NCI-H226 (cell line): ENCODE measurements at regions not wholly inside any gene's neighbourhood (a gene's known extent, or its start where the extent isn't known, plus 50 kb on each side); places are given as distances from the start of the nearest gene placed in this dataset.
A peak's percentile ranks its signal among the peaks of the same experiment; 100 is the strongest.

Source experiments
- DNase-seq: peaks from one replicate; pipeline ENCODE4 v3.0.0-alpha.2; 2015

GRCh38 chr15:35872577-35872976, 326.6 kb upstream of the DPH6 start:
- no peak for DNase-seq

- peak; percentile 61 for DNase-seq
Measured at GRCh38 chr15:35874260-35874905, 328.4 kb upstream of the DPH6 start.

GRCh38 chr15:35876762-35877161, 330.8 kb upstream of the DPH6 start:
- DNase-seq = no peak

- DNase-seq = no peak
Measured at GRCh38 chr15:35880896-35881295, 334.9 kb upstream of the DPH6 start.

GRCh38 chr15:35885870-35886269, 339.9 kb upstream of the DPH6 start:
- peak; percentile 47 for DNase-seq

GRCh38 chr15:35886765-35887164, 340.8 kb upstream of the DPH6 start:
- no peak for DNase-seq

GRCh38 chr15:35888815-35889214, 342.9 kb upstream of the DPH6 start:
- no peak for DNase-seq

GRCh38 chr15:35907511-35907910, 361.5 kb upstream of the DPH6 start:
- DNase-seq = no peak

- no peak for DNase-seq
Measured at GRCh38 chr15:35909414-35909813, 363.4 kb upstream of the DPH6 start.

GRCh38 chr15:35910227-35910626, 364.3 kb upstream of the DPH6 start:
- no peak for DNase-seq

- no peak for DNase-seq
Measured at GRCh38 chr15:35911052-35911777, 365.2 kb upstream of the DPH6 start.

- no peak for DNase-seq
Measured at GRCh38 chr15:35912196-35912595, 366.2 kb upstream of the DPH6 start.

GRCh38 chr15:35914573-35914972, 368.6 kb upstream of the DPH6 start:
- no peak for DNase-seq

GRCh38 chr15:35921046-35921445, 375.1 kb upstream of the DPH6 start:
- DNase-seq = no peak

- peak; percentile 15 for DNase-seq
Measured at GRCh38 chr15:35925275-35926006, 379.5 kb upstream of the DPH6 start.

- peak; percentile 27 for DNase-seq
Measured at GRCh38 chr15:35926007-35926380, 380.0 kb upstream of the DPH6 start.

- no peak for DNase-seq
Measured at GRCh38 chr15:35928847-35929246, 382.9 kb upstream of the DPH6 start.

- no peak for DNase-seq
Measured at GRCh38 chr15:35929740-35930444, 383.9 kb upstream of the DPH6 start.

GRCh38 chr15:35931799-35932341, 385.9 kb upstream of the DPH6 start:
- DNase-seq = no peak

GRCh38 chr15:35932531-35932930, 386.6 kb upstream of the DPH6 start:
- DNase-seq = no peak

GRCh38 chr15:35933531-35933930, 387.6 kb upstream of the DPH6 start:
- DNase-seq = no peak

- no peak for DNase-seq
Measured at GRCh38 chr15:35934383-35935049, 388.6 kb upstream of the DPH6 start.

GRCh38 chr15:35936284-35936683, 390.3 kb upstream of the DPH6 start:
- no peak for DNase-seq
